PC-9 (cell line): ENCODE measurements at regions not wholly inside any gene's neighbourhood (a gene's known extent, or its start where the extent isn't known, plus 50 kb on each side); places are given as distances from the start of the nearest gene placed in this dataset.

Experiments
- CTCF ChIP-seq: fragments of 200-600 bp; sonication (generic); conservative IDR thresholded peaks from 2 replicates; pipeline ENCODE4 v1.6.1; 2017; ENCODE audit warnings: mixed run types, antibody characterized with exemption, mild to moderate bottlenecking, moderate library complexity
- EZH2 ChIP-seq: fragments of 200-600 bp; sonication (generic); IDR thresholded peaks from 2 replicates; pipeline ENCODE4 v1.8.0; 2017; ENCODE audit warnings: antibody characterized with exemption, low read depth

GRCh38 chr9:85155352-85155751 lies 485.8 kb downstream of the NTRK2 start:
- TF ChIP-seq CTCF (no peak), EZH2 (no peak)
